ENCODE measurements at regions not wholly inside any gene's neighbourhood (a gene's known extent, or its start where the extent isn't known, plus 50 kb on each side); places are given as distances from the start of the nearest gene placed in this dataset.

DNA sequence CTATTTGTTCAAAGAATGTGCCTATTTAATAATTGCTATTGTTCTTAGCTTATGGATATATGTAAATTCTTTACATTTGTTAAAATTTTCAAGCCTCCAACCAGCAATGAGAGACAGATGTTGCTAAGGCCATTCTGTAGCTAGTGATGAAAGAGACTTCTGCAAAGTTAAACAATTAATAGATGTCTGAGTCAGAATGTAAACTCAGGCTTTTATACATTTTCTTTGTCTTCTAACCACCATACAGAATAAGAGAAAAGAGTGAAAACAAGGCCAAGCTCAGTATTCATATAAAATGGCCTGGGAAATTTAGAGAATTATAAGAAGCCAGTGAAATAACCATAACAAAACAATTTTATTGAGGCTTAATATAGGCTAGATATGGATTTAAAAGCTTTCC, 1102.3 kb upstream of the SEL1L start:
- TF ChIP-seq, protein P1, sequence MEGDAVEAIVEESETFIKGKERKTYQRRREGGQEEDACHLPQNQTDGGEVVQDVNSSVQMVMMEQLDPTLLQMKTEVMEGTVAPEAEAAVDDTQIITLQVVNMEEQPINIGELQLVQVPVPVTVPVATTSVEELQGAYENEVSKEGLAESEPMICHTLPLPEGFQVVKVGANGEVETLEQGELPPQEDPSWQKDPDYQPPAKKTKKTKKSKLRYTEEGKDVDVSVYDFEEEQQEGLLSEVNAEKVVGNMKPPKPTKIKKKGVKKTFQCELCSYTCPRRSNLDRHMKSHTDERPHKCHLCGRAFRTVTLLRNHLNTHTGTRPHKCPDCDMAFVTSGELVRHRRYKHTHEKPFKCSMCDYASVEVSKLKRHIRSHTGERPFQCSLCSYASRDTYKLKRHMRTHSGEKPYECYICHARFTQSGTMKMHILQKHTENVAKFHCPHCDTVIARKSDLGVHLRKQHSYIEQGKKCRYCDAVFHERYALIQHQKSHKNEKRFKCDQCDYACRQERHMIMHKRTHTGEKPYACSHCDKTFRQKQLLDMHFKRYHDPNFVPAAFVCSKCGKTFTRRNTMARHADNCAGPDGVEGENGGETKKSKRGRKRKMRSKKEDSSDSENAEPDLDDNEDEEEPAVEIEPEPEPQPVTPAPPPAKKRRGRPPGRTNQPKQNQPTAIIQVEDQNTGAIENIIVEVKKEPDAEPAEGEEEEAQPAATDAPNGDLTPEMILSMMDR (IDR thresholded peaks at IDR 0.05) = no peak
- no peak for TF ChIP-seq POLR2AphosphoS5 (IDR thresholded peaks at IDR 0.05; ENCODE audit: insufficient read depth in 1 of 2, low read depth in 1 of 2)

Data from vagina (tissue), 2 donors.